Right cardiac atrium (tissue), 5 donors: ENCODE measurements at regions not wholly inside any gene's neighbourhood (a gene's known extent, or its start where the extent isn't known, plus 50 kb on each side); places are given as distances from the start of the nearest gene placed in this dataset.
"Not testable (repeated sequence)": the region's sequence is repeated elsewhere in the genome, so short reads cannot be mapped to it uniquely, and the experiment has no call there.

Source experiments
- ATAC-seq, 2 donors: fragments of 200-7000 bp; cut with Tn5 transposase; one replicate each; pipeline versions ENCODE4 v1.8.0 to v1.9.1; 2020; ENCODE audit warnings: moderate library complexity in 2 of 2, mild to moderate bottlenecking in 1 of 2
- DNase-seq, 3 donors: peaks; one replicate each; pipeline ENCODE4 v3.0.0-alpha.2; 2020
- H3K27ac ChIP-seq: one replicate; pipeline ENCODE4 v1.5.1; 2013; ENCODE audit warnings: mild to moderate bottlenecking, low read length, control low read depth, moderate library complexity
- H3K27me3 ChIP-seq: one replicate; pipeline ENCODE4 v1.6.1; 2013; ENCODE audit not compliant: control insufficient read depth, insufficient read depth
- H3K4me1 ChIP-seq: one replicate; pipeline ENCODE4 v1.6.1; 2013; ENCODE audit warnings: low read length; ENCODE audit not compliant: control insufficient read depth, insufficient read depth
- H3K4me3 ChIP-seq: one replicate; pipeline ENCODE4 v1.5.1; 2013; ENCODE audit warnings: low read length, control low read depth
- H3K9me3 ChIP-seq: one replicate; pipeline ENCODE4 v1.6.1; 2013; ENCODE audit warnings: low read length; ENCODE audit not compliant: control insufficient read depth
- WGBS: extraction: QIAGEN DNeasy Blood & Tissue Kit; methylation state at CpG from one replicate; pipeline ENCODE4 v1.1.7; 2013; 5-methylcytosine and 5-hydroxymethylcytosine counted together
- intact Hi-C, 4 donors: fragments of 100-400 bp; cut with DNase I; formaldehyde crosslinking; loops; one replicate each; pipeline versions ENCODE4 v1.11.0 to v1.14.0; 2022 to 2023
- donor health status: healthy with polysubstance abuse.
- donor health status: DM: no; HTN: yes; CAD: no.
- donor health status: DM: no; HTN: no; CAD: no.
- donor health status: DM: no; HTN: yes; CAD: no; lungs with severe emphysema.
- donor health status: DM: yes; HTN: yes; CAD: no.

- 71% methylated on average over 10 of the region's 10 CpGs for WGBS
- H3K4me3 ChIP-seq, H3K9me3 ChIP-seq, H3K4me1 ChIP-seq, DNase-seq, intact Hi-C loops, H3K27me3 ChIP-seq, ATAC-seq, H3K27ac ChIP-seq: not testable (repeated sequence)
Measured at GRCh38 chr4:147292604-147293313, 188.1 kb upstream of the EDNRA start.

GRCh38 chr4:147293314-147293677 lies 187.6 kb upstream of the EDNRA start:
- H3K4me3 ChIP-seq, DNase-seq, H3K27me3 ChIP-seq, H3K4me1 ChIP-seq, H3K27ac ChIP-seq, H3K9me3 ChIP-seq, ATAC-seq, intact Hi-C loops: not testable (repeated sequence)
- WGBS, result 85% methylated on average over 6 of the region's 6 CpGs

- no peak overlapping the region for H3K4me3 ChIP-seq
- no peaks in the 10 kb centered on the region for H3K27me3 ChIP-seq
- no peaks in the 10 kb centered on the region for H3K4me1 ChIP-seq
- WGBS, result 78% methylated on average over 1 of the region's 1 CpG
- DNase-seq (no peak), ATAC-seq (no peak)
- no peaks in the 10 kb centered on the region for H3K9me3 ChIP-seq
- intact Hi-C loops, result no loop called here
- no peak overlapping the region for H3K27ac ChIP-seq
Measured at GRCh38 chr4:147299205-147299604, 181.7 kb upstream of the EDNRA start.

- 43% methylated on average over 5 of the region's 5 CpGs for WGBS
- no peak for ATAC-seq
- Histone ChIP-seq H3K9me3 (no peaks in the 10 kb centered on the region), H3K27ac (no peak overlapping the region), H3K4me1 (no peaks in the 10 kb centered on the region), H3K27me3 (no peaks in the 10 kb centered on the region), H3K4me3 (no peak overlapping the region)
- intact Hi-C loops, result no loop called here
- DNase-seq, result no peak
Measured at GRCh38 chr4:147303174-147303872, 177.6 kb upstream of the EDNRA start.

- Histone ChIP-seq H3K27ac (no peak overlapping the region), H3K4me3 (no peak overlapping the region), H3K27me3 (no peaks in the 10 kb centered on the region), H3K9me3 (no peaks in the 10 kb centered on the region), H3K4me1 (no peaks in the 10 kb centered on the region)
- ATAC-seq (no peak), DNase-seq (no peak)
- intact Hi-C loops, result no loop called here
- 56% methylated on average over 3 of the region's 3 CpGs for WGBS
Measured at GRCh38 chr4:147303873-147304229, 177.0 kb upstream of the EDNRA start.

GRCh38 chr4:147307896-147308674 lies 172.8 kb upstream of the EDNRA start:
- no peak for DNase-seq
- Histone ChIP-seq H3K27me3 (no peaks in the 10 kb centered on the region), H3K9me3 (no peaks in the 10 kb centered on the region), H3K27ac (no peak overlapping the region), H3K4me1 (no peaks in the 10 kb centered on the region), H3K4me3 (no peak overlapping the region)
- 84% methylated on average over 5 of the region's 5 CpGs for WGBS
- ATAC-seq, result no peak
- intact Hi-C loops, result no loop called here

- DNase-seq, result no peak
Measured at GRCh38 chr4:147309434-147309833, 171.5 kb upstream of the EDNRA start.

GRCh38 chr4:147310312-147310711 lies 170.6 kb upstream of the EDNRA start:
- H3K27ac ChIP-seq, result no peak overlapping the region
- DNase-seq, result no peak
- intact Hi-C loops, result no loop called here
- no peaks in the 10 kb centered on the region for H3K4me1 ChIP-seq
- WGBS, result 65% methylated on average over 4 of the region's 4 CpGs
- no peaks in the 10 kb centered on the region for H3K27me3 ChIP-seq
- H3K4me3 ChIP-seq, result no peak overlapping the region
- no peaks in the 10 kb centered on the region for H3K9me3 ChIP-seq
- no peak for ATAC-seq

More at GRCh38 chr4:147309434-147309833, 171.5 kb upstream of the EDNRA start:
- no peak for ATAC-seq
- intact Hi-C loops, result no loop called here
- WGBS, result 42% methylated on average over 4 of the region's 4 CpGs
- Histone ChIP-seq H3K27ac (no peak overlapping the region), H3K9me3 (no peaks in the 10 kb centered on the region), H3K27me3 (no peaks in the 10 kb centered on the region), H3K4me3 (no peak overlapping the region), H3K4me1 (no peaks in the 10 kb centered on the region)

- Histone ChIP-seq H3K27me3 (no peaks in the 10 kb centered on the region), H3K9me3 (no peaks in the 10 kb centered on the region), H3K4me1 (no peaks in the 10 kb centered on the region), H3K4me3 (no peak overlapping the region), H3K27ac (no peak overlapping the region)
- 67% methylated on average over 2 of the region's 2 CpGs for WGBS
- intact Hi-C loops, result no loop called here
- no peak for ATAC-seq
- no peak for DNase-seq
Measured at GRCh38 chr4:147311956-147312355, 168.9 kb upstream of the EDNRA start.

- H3K27me3 ChIP-seq, result no peaks in the 10 kb centered on the region
- intact Hi-C loops, result no loop called here
- H3K4me3 ChIP-seq, result no peak overlapping the region
- 72% methylated on average over 7 of the region's 7 CpGs for WGBS
- ATAC-seq, result no peak
- H3K4me1 ChIP-seq, result no peaks in the 10 kb centered on the region
- H3K27ac ChIP-seq, result no peak overlapping the region
- no peaks in the 10 kb centered on the region for H3K9me3 ChIP-seq
- no peak for DNase-seq
Measured at GRCh38 chr4:147312376-147313046, 168.4 kb upstream of the EDNRA start.

GRCh38 chr4:147313108-147313507 lies 167.8 kb upstream of the EDNRA start:
- H3K27ac ChIP-seq, result no peak overlapping the region
- intact Hi-C loops, result no loop called here
- H3K4me3 ChIP-seq, result no peak overlapping the region
- no peaks in the 10 kb centered on the region for H3K9me3 ChIP-seq
- ATAC-seq (no peak), DNase-seq (no peak)
- 87% methylated on average over 1 of the region's 1 CpG for WGBS
- no peaks in the 10 kb centered on the region for H3K27me3 ChIP-seq
- no peaks in the 10 kb centered on the region for H3K4me1 ChIP-seq
